Stomach (tissue), 8 donors: ENCODE measurements at regions not wholly inside any gene's neighbourhood (a gene's known extent, or its start where the extent isn't known, plus 50 kb on each side); places are given as distances from the start of the nearest gene placed in this dataset.

ENCODE experiments used
- DNase-seq, 2 donors: peaks; one replicate each; pipeline versions ENCODE4 v3.0.0 to v3.0.0-alpha.2; 2013 to 2019
- H3K27ac ChIP-seq, 5 donors: fragments of 200-600 bp in 4 of 5; sonication (generic) in 4 of 5; one replicate each; pipeline ENCODE4 v1.5.1; 2013 to 2019; ENCODE audit warnings: mild to moderate bottlenecking in 1 of 5, moderate library complexity in 1 of 5
- H3K27me3 ChIP-seq, 3 donors: fragments of 200-600 bp; sonication (generic); one replicate each; pipeline ENCODE4 v1.5.1; 2017 to 2019; ENCODE audit warnings: mixed run types in 1 of 3
- H3K36me3 ChIP-seq, 4 donors: fragments of 200-600 bp; sonication (generic); 1 replicate in 3 of 4; 2 replicates in 1 of 4; pipeline ENCODE4 v1.5.1; 2016 to 2019
- H3K4me1 ChIP-seq, 4 donors: fragments of 200-600 bp; sonication (generic); one replicate each; pipeline ENCODE4 v1.5.1; 2016 to 2019
- H3K4me3 ChIP-seq, 4 donors: fragments of 200-600 bp; sonication (generic) in 3 of 4; one replicate each; pipeline ENCODE4 v1.5.1; 2016 to 2019; ENCODE audit warnings: mild to moderate bottlenecking in 1 of 4
- H3K9me3 ChIP-seq, 4 donors: fragments of 200-600 bp; sonication (generic); one replicate each; pipeline ENCODE4 v1.5.1; 2016 to 2019
- CTCF ChIP-seq, 7 experiments: fragments of 450-650 bp in 4 of 7; fragments of 200-600 bp in 3 of 7; sonication (generic) in 3 of 7; IDR thresholded peaks; one replicate each; pipeline ENCODE4 v1.5.1; 2016 to 2019; ENCODE audit warnings: antibody characterized with exemption in 7 of 7, control low read depth in 2 of 7, mild to moderate bottlenecking in 1 of 7
- EP300 ChIP-seq: sonication (generic); formaldehyde crosslinking; IDR thresholded peaks from one replicate; pipeline ENCODE4 v1.6.1; 2017; ENCODE audit warnings: antibody characterized with exemption
- POLR2A ChIP-seq, 4 donors: fragments of 450-650 bp; IDR thresholded peaks; one replicate each; pipeline ENCODE4 v1.6.1; 2016; ENCODE audit warnings: antibody characterized with exemption in 4 of 4, control low read depth in 2 of 4, mild to moderate bottlenecking in 1 of 4, moderate library complexity in 1 of 4
- POLR2AphosphoS5 ChIP-seq, 3 donors: sonication (generic); formaldehyde crosslinking; IDR thresholded peaks; one replicate each; pipeline ENCODE4 v1.6.1; 2016; ENCODE audit warnings: antibody characterized with exemption in 3 of 3
- WGBS, 5 donors: extraction: QIAGEN DNeasy Blood & Tissue Kit in 3 of 5; methylation state at CpG; one replicate each; pipeline versions ENCODE4 v1.1.5 to v1.1.7; 2013 to 2018; 5-methylcytosine and 5-hydroxymethylcytosine counted together
- intact Hi-C: fragments of 100-400 bp; cut with DNase I; formaldehyde crosslinking; loops from one replicate; pipeline ENCODE4 v1.15.1; 2023; ENCODE audit warnings: low total_unique reads
- donor health status: healthy with polysubstance abuse.
- donor health status: Bipolar disorder and iron deficiency.
- donor health status: healthy.

DNA sequence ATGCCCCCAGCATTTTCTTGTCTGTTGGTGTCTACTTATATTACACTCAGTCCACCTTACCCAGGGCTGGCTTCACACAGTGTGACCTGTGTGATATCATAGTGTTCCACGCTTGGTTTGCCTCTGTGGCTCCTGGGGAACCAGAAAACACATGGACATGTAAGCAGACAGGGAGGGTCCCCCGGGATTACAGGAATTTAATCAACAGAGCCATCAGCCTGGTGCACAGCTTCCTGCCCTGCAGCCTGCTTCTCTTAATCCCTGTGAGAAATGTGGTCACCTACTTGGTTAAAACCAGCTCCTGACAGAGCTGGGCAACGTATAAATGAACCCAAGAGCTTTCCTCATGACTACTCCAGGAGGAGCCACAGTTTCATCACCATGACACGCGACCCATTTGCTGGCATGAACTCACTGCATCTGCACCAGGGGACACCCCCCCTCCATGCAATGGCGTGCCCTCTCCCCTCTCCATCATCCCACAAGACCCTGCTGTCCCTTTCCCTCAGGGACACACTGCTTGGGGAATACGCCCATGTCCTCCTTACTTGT lies 152.1 kb downstream of the UQCRFS1 start:
- H3K4me3 ChIP-seq: no peak overlapping the region
- H3K36me3 ChIP-seq: no peaks in the 10 kb centered on the region
- 62 to 79% (median 73%) methylated on average over 7 of the region's 7 CpGs for WGBS, 5 donors
- H3K4me1 ChIP-seq: no peaks in the 10 kb centered on the region
- H3K27ac ChIP-seq: no peak overlapping the region
- no peak for DNase-seq
- intact Hi-C loops: no loop called here
- peaks cover 0 to 4% (median 0%) of the 10 kb centered on the region in 3 donors for H3K27me3 ChIP-seq
- H3K9me3 ChIP-seq: no peaks in the 10 kb centered on the region
- TF ChIP-seq CTCF (IDR thresholded peaks at IDR 0.05) (no peak), POLR2A (IDR thresholded peaks at IDR 0.05) (no peak), POLR2AphosphoS5 (IDR thresholded peaks at IDR 0.05) (no peak), EP300 (no peak)

GRCh38 chr19:29056535-29056934 lies 156.4 kb downstream of the UQCRFS1 start:
- TF ChIP-seq CTCF (IDR thresholded peaks at IDR 0.05) (no peak), POLR2A (IDR thresholded peaks at IDR 0.05) (no peak), POLR2AphosphoS5 (IDR thresholded peaks at IDR 0.05) (no peak), EP300 (no peak)
- DNase-seq: no peak
- H3K4me1 ChIP-seq: no peaks in the 10 kb centered on the region
- H3K27ac ChIP-seq: no peak overlapping the region
- H3K27me3 ChIP-seq: no peaks in the 10 kb centered on the region
- intact Hi-C loops: no loop called here
- no peak overlapping the region for H3K4me3 ChIP-seq
- H3K9me3 ChIP-seq: no peaks in the 10 kb centered on the region
- no peaks in the 10 kb centered on the region for H3K36me3 ChIP-seq
- WGBS, 5 donors: 71 to 90% (median 81%) methylated on average over 5 of the region's 5 CpGs

DNA sequence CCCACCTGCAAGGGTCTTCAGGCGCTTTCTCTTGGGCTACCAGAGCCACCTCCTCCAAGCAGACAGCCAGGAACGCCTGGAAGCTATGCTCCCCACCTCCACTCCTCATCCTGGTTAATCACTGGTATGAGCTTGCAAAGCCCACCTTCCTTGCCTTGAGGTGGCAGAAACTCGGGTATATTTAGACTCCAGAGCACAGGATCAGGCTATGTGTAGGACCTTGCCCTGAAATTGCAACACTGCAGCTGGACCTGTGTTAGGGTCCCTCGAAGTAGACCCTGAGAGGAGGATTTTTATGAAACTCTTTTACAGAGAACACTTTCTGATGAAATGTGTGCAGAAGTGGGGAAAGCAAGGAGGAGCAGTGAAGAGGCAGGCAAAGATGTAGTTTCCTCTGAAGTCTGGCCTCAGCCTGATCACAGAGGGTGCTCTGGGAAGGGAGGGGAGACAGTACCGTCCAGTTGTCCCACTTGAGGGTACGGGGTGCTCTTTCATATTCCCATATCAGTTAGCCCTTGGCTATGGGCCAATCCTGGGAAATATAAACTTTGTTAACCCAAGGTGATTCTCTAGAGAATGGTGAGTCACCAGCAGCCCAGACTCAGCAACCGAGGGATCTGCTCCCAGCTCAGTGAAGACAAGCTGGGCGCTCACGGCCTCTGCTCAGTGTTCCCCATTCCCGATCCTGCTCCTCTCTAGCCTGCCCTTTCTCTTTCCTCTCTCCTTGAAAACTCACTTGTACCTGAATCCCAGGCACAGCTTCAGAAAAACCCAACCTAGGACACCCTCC lies 157.9 kb downstream of the UQCRFS1 start:
- no peaks in the 10 kb centered on the region for H3K27me3 ChIP-seq
- no peak for DNase-seq
- H3K4me3 ChIP-seq: no peak overlapping the region
- H3K36me3 ChIP-seq: no peaks in the 10 kb centered on the region
- WGBS, 5 donors: 40 to 54% (median 49%) methylated on average over 10 of the region's 10 CpGs
- H3K4me1 ChIP-seq: no peaks in the 10 kb centered on the region
- no peaks in the 10 kb centered on the region for H3K9me3 ChIP-seq
- intact Hi-C loops: no loop called here
- TF ChIP-seq EP300 (no peak), CTCF (IDR thresholded peaks at IDR 0.05) (no peak), POLR2AphosphoS5 (IDR thresholded peaks at IDR 0.05) (no peak), POLR2A (IDR thresholded peaks at IDR 0.05) (no peak)
- no peak overlapping the region for H3K27ac ChIP-seq

- intact Hi-C loops: no loop called here
- TF ChIP-seq CTCF (IDR thresholded peaks at IDR 0.05) (no peak), POLR2A (IDR thresholded peaks at IDR 0.05) (no peak), POLR2AphosphoS5 (IDR thresholded peaks at IDR 0.05) (no peak), EP300 (no peak)
- H3K27me3 ChIP-seq: no peaks in the 10 kb centered on the region
- 69 to 84% (median 78%) methylated on average over 2 to 5 of the region's 5 CpGs for WGBS, 5 donors
- no peak overlapping the region for H3K27ac ChIP-seq
- H3K9me3 ChIP-seq: no peaks in the 10 kb centered on the region
- no peaks in the 10 kb centered on the region for H3K4me1 ChIP-seq
- H3K4me3 ChIP-seq: no peak overlapping the region
- H3K36me3 ChIP-seq: no peaks in the 10 kb centered on the region
- no peak for DNase-seq
Measured at GRCh38 chr19:29048873-29049272, 164.1 kb downstream of the UQCRFS1 start.
